SH-SY5Y (cell line): ENCODE measurements at regions not wholly inside any gene's neighbourhood (a gene's known extent, or its start where the extent isn't known, plus 50 kb on each side); places are given as distances from the start of the nearest gene placed in this dataset.

Source experiments
- GATA2 ChIP-seq: IDR thresholded peaks from 2 replicates; pipeline ENCODE4 v1.6.1; 2011; ENCODE audit warnings: mild to moderate bottlenecking, low read depth, low read length
- GATA3 ChIP-seq: IDR thresholded peaks from 2 replicates; pipeline ENCODE4 v1.6.1; 2011; ENCODE audit warnings: low read depth, mild to moderate bottlenecking, low read length, moderate library complexity

- TF ChIP-seq GATA2: no peak
- TF ChIP-seq GATA3: no peak
These were observed 388.2 kb upstream of the LUZP2 start for GRCh38 chr11:24108609-24109008.
